HepG2 (cell line): ENCODE measurements at regions not wholly inside any gene's neighbourhood (a gene's known extent, or its start where the extent isn't known, plus 50 kb on each side); places are given as distances from the start of the nearest gene placed in this dataset.

Source experiments
- BRCA1 ChIP-seq: sonication (generic); formaldehyde crosslinking; IDR thresholded peaks from 2 replicates; pipeline ENCODE4 v1.4.0; 2020; ENCODE audit warnings: missing genetic modification reagents
- ESRRA ChIP-seq: sonication (generic); formaldehyde crosslinking; IDR thresholded peaks from 2 replicates; pipeline ENCODE4 v1.5.1; 2020; ENCODE audit warnings: mild to moderate bottlenecking, low read depth, missing genetic modification reagents
- FOXA1 ChIP-seq, 2 experiments: fragments of 450-650 bp in 1 of 2; sonication (generic) in 1 of 2; formaldehyde crosslinking in 1 of 2; IDR thresholded peaks; 2 replicates each; pipeline versions ENCODE4 v1.4.0 to v1.6.1; 2016 to 2020; ENCODE audit warnings: missing genetic modification reagents in 1 of 2
- FOXP1 ChIP-seq, 2 experiments: fragments of 450-650 bp in 1 of 2; IDR thresholded peaks; 2 replicates each; pipeline ENCODE4 v1.6.1; 2017 to 2018; ENCODE audit warnings: antibody characterized with exemption in 1 of 2
- FUBP1 ChIP-seq: sonication (generic); formaldehyde crosslinking; IDR thresholded peaks from 2 replicates; pipeline ENCODE4 v1.5.1; 2020; ENCODE audit warnings: missing genetic modification reagents, mild to moderate bottlenecking, borderline replicate concordance
- HMG20B ChIP-seq: conservative IDR thresholded peaks from 2 replicates; pipeline ENCODE4 v1.6.1; 2016; ENCODE audit warnings: missing genetic modification reagents, missing compliant biosample characterization
- HNF1B ChIP-seq: sonication (generic); formaldehyde crosslinking; IDR thresholded peaks from 2 replicates; pipeline ENCODE4 v1.5.1; 2020; ENCODE audit warnings: mild to moderate bottlenecking, moderate library complexity, missing genetic modification reagents
- MNT ChIP-seq: fragments of 450-650 bp; IDR thresholded peaks from 2 replicates; pipeline ENCODE4 v1.6.1; 2016
- NR2F6 ChIP-seq, 2 experiments: IDR thresholded peaks; 2 replicates each; pipeline ENCODE4 v1.6.1; 2016; ENCODE audit warnings: antibody characterized with exemption in 1 of 2, mild to moderate bottlenecking in 1 of 2
- ZBTB8A ChIP-seq: sonication (generic); formaldehyde crosslinking; IDR thresholded peaks from 2 replicates; pipeline ENCODE4 v1.4.0; 2020; ENCODE audit warnings: mild to moderate bottlenecking, low read depth, missing genetic modification reagents, borderline replicate concordance
- ZFYVE20 ChIP-seq: sonication (generic); formaldehyde crosslinking; IDR thresholded peaks from 2 replicates; pipeline ENCODE4 v1.8.0; 2023; ENCODE audit warnings: low read depth, mild to moderate bottlenecking, moderate library complexity, missing genetic modification reagents, borderline replicate concordance
- TF ChIP-seq, protein P1 (sequence below), 2 experiments: sonication (generic) in 1 of 2; formaldehyde crosslinking in 1 of 2; IDR thresholded peaks; 2 replicates each; pipeline versions ENCODE4 v1.4.0 to v1.6.1; 2016 to 2020; ENCODE audit warnings: borderline replicate concordance in 1 of 2, low read depth in 1 of 2, mild to moderate bottlenecking in 1 of 2, missing genetic modification reagents in 1 of 2
- TF ChIP-seq, protein P2 (sequence below): IDR thresholded peaks from 2 replicates; pipeline ENCODE4 v1.6.1; 2016; ENCODE audit warnings: missing compliant biosample characterization, missing genetic modification reagents, borderline replicate concordance

DNA sequence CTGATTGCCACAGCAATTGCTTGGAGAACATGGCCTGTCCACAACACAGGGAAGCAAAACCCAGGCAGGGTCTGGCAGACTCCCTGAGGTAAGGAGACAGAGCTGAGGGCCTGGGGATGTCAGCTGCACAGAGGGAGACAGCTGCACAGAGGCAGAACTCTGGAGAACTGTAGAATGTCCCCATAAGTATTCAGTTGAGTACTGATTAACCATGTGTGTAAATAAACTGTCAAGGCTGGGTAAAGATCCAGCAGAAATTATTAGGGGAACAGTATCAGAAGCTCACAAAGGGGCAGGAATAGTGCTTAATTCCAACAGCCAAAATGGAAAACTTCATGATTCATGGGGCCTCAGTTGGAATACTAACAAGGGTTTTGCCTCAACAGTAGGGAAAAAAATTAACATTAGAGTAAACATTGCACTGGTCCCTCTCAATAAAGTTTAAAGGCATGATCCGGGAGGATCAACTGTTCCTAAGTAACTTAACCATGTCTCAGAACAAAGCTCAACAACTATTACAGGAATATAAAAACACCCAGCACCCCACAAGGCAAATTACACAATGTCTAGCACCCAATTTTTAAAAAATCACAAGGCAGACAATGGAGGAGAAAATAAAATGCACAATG lies 201.3 kb upstream of the RASSF8 start (continued):
- TF ChIP-seq FUBP1 (CRISPR knock-in tag) (no peak), BRCA1 (CRISPR knock-in tag) (no peak), MNT (no peak), FOXP1 (IDR thresholded peaks at IDR 0.05) (no peak), FOXP1 (CRISPR knock-in tag; IDR thresholded peaks at IDR 0.05) (no peak), ZBTB8A (CRISPR knock-in tag) (no peak), HMG20B (CRISPR knock-in tag) (no peak), FOXA1 (IDR thresholded peaks at IDR 0.05) (no peak), FOXA1 (CRISPR knock-in tag; IDR thresholded peaks at IDR 0.05) (peak; percentile 30; the same call in 1 of the 2 replicates), ESRRA (CRISPR knock-in tag) (no peak), NR2F6 (IDR thresholded peaks at IDR 0.05) (no peak), NR2F6 (CRISPR knock-in tag; IDR thresholded peaks at IDR 0.05) (no peak), HNF1B (CRISPR knock-in tag) (0 out of 2 replicates have a peak, but pooled peaks have one; percentile 31), ZFYVE20 (no peak)
- TF ChIP-seq, protein P1, sequence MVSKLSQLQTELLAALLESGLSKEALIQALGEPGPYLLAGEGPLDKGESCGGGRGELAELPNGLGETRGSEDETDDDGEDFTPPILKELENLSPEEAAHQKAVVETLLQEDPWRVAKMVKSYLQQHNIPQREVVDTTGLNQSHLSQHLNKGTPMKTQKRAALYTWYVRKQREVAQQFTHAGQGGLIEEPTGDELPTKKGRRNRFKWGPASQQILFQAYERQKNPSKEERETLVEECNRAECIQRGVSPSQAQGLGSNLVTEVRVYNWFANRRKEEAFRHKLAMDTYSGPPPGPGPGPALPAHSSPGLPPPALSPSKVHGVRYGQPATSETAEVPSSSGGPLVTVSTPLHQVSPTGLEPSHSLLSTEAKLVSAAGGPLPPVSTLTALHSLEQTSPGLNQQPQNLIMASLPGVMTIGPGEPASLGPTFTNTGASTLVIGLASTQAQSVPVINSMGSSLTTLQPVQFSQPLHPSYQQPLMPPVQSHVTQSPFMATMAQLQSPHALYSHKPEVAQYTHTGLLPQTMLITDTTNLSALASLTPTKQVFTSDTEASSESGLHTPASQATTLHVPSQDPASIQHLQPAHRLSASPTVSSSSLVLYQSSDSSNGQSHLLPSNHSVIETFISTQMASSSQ (IDR thresholded peaks at IDR 0.05; ENCODE audit: low read depth), result peak; percentile 76
- TF ChIP-seq, protein P1 (CRISPR knock-in tag; IDR thresholded peaks at IDR 0.05; ENCODE audit: borderline replicate concordance), result 0 out of 2 replicates have a peak, but pooled peaks have one; percentile 19
- TF ChIP-seq, protein P2, sequence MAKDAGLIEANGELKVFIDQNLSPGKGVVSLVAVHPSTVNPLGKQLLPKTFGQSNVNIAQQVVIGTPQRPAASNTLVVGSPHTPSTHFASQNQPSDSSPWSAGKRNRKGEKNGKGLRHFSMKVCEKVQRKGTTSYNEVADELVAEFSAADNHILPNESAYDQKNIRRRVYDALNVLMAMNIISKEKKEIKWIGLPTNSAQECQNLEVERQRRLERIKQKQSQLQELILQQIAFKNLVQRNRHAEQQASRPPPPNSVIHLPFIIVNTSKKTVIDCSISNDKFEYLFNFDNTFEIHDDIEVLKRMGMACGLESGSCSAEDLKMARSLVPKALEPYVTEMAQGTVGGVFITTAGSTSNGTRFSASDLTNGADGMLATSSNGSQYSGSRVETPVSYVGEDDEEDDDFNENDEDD (CRISPR knock-in tag), result no peak
